ENCODE measurements at regions not wholly inside any gene's neighbourhood (a gene's known extent, or its start where the extent isn't known, plus 50 kb on each side); places are given as distances from the start of the nearest gene placed in this dataset.

- TF ChIP-seq CTCF (conservative IDR thresholded peaks at IDR 0.05; ENCODE audit: low read depth, low read length): no peak
- peak; percentile 17 for DNase-seq (ENCODE audit: low read depth)
- no peak overlapping the region for H3K4me3 ChIP-seq (ENCODE audit: low read depth, low read length)
These were observed 52.0 kb upstream of the COL11A1 start for GRCh38 chr1:103160281-103160680.

All from choroid plexus epithelial cell (primary cell).